H9 (cell line): ENCODE measurements at regions not wholly inside any gene's neighbourhood (a gene's known extent, or its start where the extent isn't known, plus 50 kb on each side); places are given as distances from the start of the nearest gene placed in this dataset.

Experiments used
- DNase-seq: peaks from one replicate; pipeline ENCODE4 v3.0.0-alpha.2; 2017
- H2AFZ ChIP-seq: one replicate; pipeline ENCODE4 v1.6.1; 2013; ENCODE audit warnings: mild to moderate bottlenecking, low read length, control low read depth, moderate library complexity
- H2AK5ac ChIP-seq: 2 replicates; pipeline ENCODE4 v1.6.1; 2013; ENCODE audit warnings: low read length, control low read depth, mixed read lengths; ENCODE audit not compliant: insufficient read length
- H2BK120ac ChIP-seq: one replicate; pipeline ENCODE4 v1.6.1; 2013; ENCODE audit warnings: low read depth, mild to moderate bottlenecking, low read length, control low read depth, inconsistent platforms; ENCODE audit not compliant: poor library complexity, severe bottlenecking
- H2BK12ac ChIP-seq: 2 replicates; pipeline ENCODE4 v1.6.1; 2013; ENCODE audit warnings: low read length, control low read depth, mixed read lengths, low read depth; ENCODE audit not compliant: insufficient read length
- H2BK15ac ChIP-seq: 2 replicates; pipeline ENCODE4 v1.6.1; 2013; ENCODE audit warnings: low read depth, low read length, control low read depth
- H2BK20ac ChIP-seq: one replicate; pipeline ENCODE4 v1.6.1; 2013; ENCODE audit warnings: low read depth, mild to moderate bottlenecking, low read length, control low read depth, inconsistent platforms; ENCODE audit not compliant: poor library complexity, severe bottlenecking
- H2BK5ac ChIP-seq: 2 replicates; pipeline ENCODE4 v1.6.1; 2013; ENCODE audit warnings: low read length, control low read depth, mixed read lengths; ENCODE audit not compliant: insufficient read length
- H3K14ac ChIP-seq: 2 replicates; pipeline ENCODE4 v1.6.1; 2013; ENCODE audit warnings: low read length, control low read depth; ENCODE audit not compliant: insufficient read depth
- H3K18ac ChIP-seq: 2 replicates; pipeline ENCODE4 v1.6.1; 2013; ENCODE audit warnings: low read depth, mild to moderate bottlenecking, mixed read lengths, low read length, control low read depth; ENCODE audit not compliant: insufficient read length
- H3K23ac ChIP-seq: 2 replicates; pipeline ENCODE4 v1.6.1; 2013; ENCODE audit warnings: low read length, control low read depth, mixed read lengths, low read depth; ENCODE audit not compliant: insufficient read length
- H3K23me2 ChIP-seq: 2 replicates; pipeline ENCODE4 v1.6.1; 2013; ENCODE audit warnings: low read depth, mild to moderate bottlenecking, mixed read lengths, low read length, control low read depth; ENCODE audit not compliant: insufficient read length, poor library complexity, severe bottlenecking
- H3K27ac ChIP-seq: 2 replicates; pipeline ENCODE4 v1.5.1; 2013; ENCODE audit warnings: low read length, control low read depth, mixed read lengths, low read depth; ENCODE audit not compliant: insufficient read length
- H3K27me3 ChIP-seq: 2 replicates; pipeline ENCODE4 v1.6.1; 2013; ENCODE audit warnings: low read length, control low read depth, inconsistent platforms; ENCODE audit not compliant: insufficient read depth
- H3K4ac ChIP-seq: 2 replicates; pipeline ENCODE4 v1.6.1; 2013; ENCODE audit warnings: low read depth, mild to moderate bottlenecking, control low read depth, inconsistent platforms, low read length, moderate library complexity
- H3K4me1 ChIP-seq: 2 replicates; pipeline ENCODE4 v1.6.1; 2013; ENCODE audit warnings: low read length, control low read depth, inconsistent platforms; ENCODE audit not compliant: insufficient read depth
- H3K4me2 ChIP-seq: 2 replicates; pipeline ENCODE4 v1.6.1; 2013; ENCODE audit warnings: low read length, control low read depth, mixed read lengths; ENCODE audit not compliant: insufficient read length, insufficient read depth
- H3K56ac ChIP-seq: 2 replicates; pipeline ENCODE4 v1.6.1; 2013; ENCODE audit warnings: low read depth, mild to moderate bottlenecking, mixed read lengths, low read length, control low read depth; ENCODE audit not compliant: insufficient read length
- H3K79me1 ChIP-seq: 2 replicates; pipeline ENCODE4 v1.6.1; 2013; ENCODE audit warnings: low read depth, mild to moderate bottlenecking, moderate library complexity, low read length, control low read depth, inconsistent platforms; ENCODE audit not compliant: insufficient read depth, poor library complexity, severe bottlenecking
- H3K79me2 ChIP-seq: 2 replicates; pipeline ENCODE4 v1.6.1; 2013; ENCODE audit warnings: low read length, control low read depth, inconsistent platforms; ENCODE audit not compliant: insufficient read depth
- H3K9ac ChIP-seq: 2 replicates; pipeline ENCODE4 v1.6.1; 2013; ENCODE audit warnings: low read length, control low read depth, mixed read lengths; ENCODE audit not compliant: insufficient read length; ENCODE audit errors: extremely low read depth
- H3K9me3 ChIP-seq: one replicate; pipeline ENCODE4 v1.6.1; 2013; ENCODE audit warnings: low read depth, low read length, inconsistent platforms; ENCODE audit not compliant: control insufficient read depth
- H3T11ph ChIP-seq: one replicate; pipeline ENCODE4 v1.6.1; 2013; ENCODE audit warnings: mild to moderate bottlenecking, low read length, control low read depth, inconsistent platforms
- H4K20me1 ChIP-seq: one replicate; pipeline ENCODE4 v1.6.1; 2013; ENCODE audit not compliant: control insufficient read depth, insufficient read length, insufficient read depth
- H4K5ac ChIP-seq: 2 replicates; pipeline ENCODE4 v1.6.1; 2013; ENCODE audit warnings: low read depth, mild to moderate bottlenecking, mixed read lengths, low read length, control low read depth; ENCODE audit not compliant: insufficient read length
- H4K8ac ChIP-seq: replicated peaks from 2 replicates; pipeline ENCODE4 v1.6.1; 2013; ENCODE audit warnings: low read length, control low read depth, mixed read lengths, low read depth; ENCODE audit not compliant: insufficient read length
- H4K91ac ChIP-seq: 2 replicates; pipeline ENCODE4 v1.6.1; 2013; ENCODE audit warnings: low read depth, mild to moderate bottlenecking, moderate library complexity, mixed read lengths, low read length, control low read depth; ENCODE audit not compliant: insufficient read length
- H3K27ac Mint-ChIP-seq, 3 experiments: 2 replicates in 2 of 3; 3 replicates in 1 of 3; pipeline ENCODE4 v1.8.0; 2020 to 2021; ENCODE audit warnings: mixed read lengths in 3 of 3, mild to moderate bottlenecking in 1 of 3, moderate library complexity in 1 of 3
- H3K27me3 Mint-ChIP-seq: 2 replicates; pipeline ENCODE4 v1.8.0; 2021; ENCODE audit warnings: low read depth, mild to moderate bottlenecking, moderate library complexity, mixed read lengths
- H3K36me3 Mint-ChIP-seq, 3 experiments: 2 replicates in 2 of 3; 3 replicates in 1 of 3; pipeline ENCODE4 v1.8.0; 2020 to 2021; ENCODE audit warnings: low read depth in 3 of 3, mixed read lengths in 3 of 3; ENCODE audit not compliant: insufficient read depth in 1 of 3
- H3K4me1 Mint-ChIP-seq, 2 experiments: 2 replicates each; pipeline ENCODE4 v1.8.0; 2020; ENCODE audit warnings: mixed read lengths in 2 of 2
- H3K4me3 Mint-ChIP-seq, 2 experiments: 2 replicates in 1 of 2; 3 replicates in 1 of 2; pipeline ENCODE4 v1.8.0; 2020 to 2021; ENCODE audit warnings: mild to moderate bottlenecking in 2 of 2, mixed read lengths in 2 of 2, moderate library complexity in 1 of 2
- H3K9me3 Mint-ChIP-seq, 2 experiments: 2 replicates in 1 of 2; 3 replicates in 1 of 2; pipeline ENCODE4 v1.8.0; 2020; ENCODE audit warnings: mild to moderate bottlenecking in 2 of 2, mixed read lengths in 2 of 2, moderate library complexity in 1 of 2
- WGBS: extraction: QIAGEN DNeasy Blood & Tissue Kit; methylation state at CpG from one replicate; pipeline ENCODE4 v1.1.7; 2013; ENCODE audit warnings: missing lambda C conversion rate, low lambda C conversion rate, mixed read lengths; ENCODE audit not compliant: insufficient read length; ENCODE audit errors: extremely low coverage; 5-methylcytosine and 5-hydroxymethylcytosine counted together
- TF ChIP-seq, protein P1 (sequence below): fragments of 200-600 bp; sonication (generic); conservative IDR thresholded peaks from 3 replicates; pipeline ENCODE4 v1.8.0; 2021; ENCODE audit warnings: antibody characterized with exemption, mild to moderate bottlenecking

DNA sequence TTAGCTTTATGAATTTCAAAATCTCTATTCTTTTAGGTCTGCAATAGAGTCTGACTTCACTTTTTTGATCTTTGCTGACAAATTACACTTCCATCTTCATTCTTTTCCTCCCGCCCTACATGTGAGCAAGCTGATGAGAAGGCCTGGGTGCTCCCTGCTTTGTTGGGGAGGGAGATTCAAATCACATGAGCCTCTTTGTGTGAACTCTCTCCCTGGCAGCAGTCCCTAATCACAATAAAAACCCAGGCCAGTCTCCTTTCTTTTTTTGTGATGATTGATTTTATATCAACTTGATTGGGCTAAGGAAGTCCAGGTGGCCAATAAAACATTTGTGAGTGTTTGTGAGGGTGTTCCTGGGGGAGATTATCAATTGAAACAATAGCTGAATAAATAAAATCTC, 89.4 kb downstream of the PSAT1 start:
- Histone ChIP-seq H3T11ph (no peak overlapping the region), H3K79me2 (no peaks in the 10 kb centered on the region), H3K23ac (no peak overlapping the region), H2AFZ (no peak overlapping the region), H3K9ac (no peak overlapping the region), H3K9me3 (no peaks in the 10 kb centered on the region), H4K5ac (no peak overlapping the region), H3K79me1 (no peaks in the 10 kb centered on the region), H3K27me3 (no peaks in the 10 kb centered on the region), H3K27ac (no peak overlapping the region), H2BK12ac (no peak overlapping the region), H3K4me2 (no peak overlapping the region), H4K20me1 (no peaks in the 10 kb centered on the region), H2BK15ac (no peak overlapping the region), H3K56ac (no peak overlapping the region), H2BK120ac (no peak overlapping the region), H2BK5ac (no peak overlapping the region), H3K4me1 (peaks cover 4% of the 10 kb centered on the region; the same call in 1 of the 2 replicates), H3K4ac (no peak overlapping the region), H3K18ac (no peak overlapping the region), H3K23me2 (no peaks in the 10 kb centered on the region), H2AK5ac (no peak overlapping the region), H3K14ac (no peak overlapping the region), H2BK20ac (no peak overlapping the region), H4K8ac (no peak overlapping the region), H4K91ac (no peak overlapping the region)
- peaks cover 9 to 20% of the 10 kb centered on the region in 2 experiments for H3K4me1 Mint-ChIP-seq
- no peaks in the 10 kb centered on the region; the same call in 1 of the 2 replicates for H3K27me3 Mint-ChIP-seq
- WGBS, result no CpG with 5 or more reads among the region's 1 CpG
- no peak for DNase-seq
- H3K27ac Mint-ChIP-seq, result no peak overlapping the region
- H3K4me3 Mint-ChIP-seq, result no peak overlapping the region
- TF ChIP-seq, protein P1, sequence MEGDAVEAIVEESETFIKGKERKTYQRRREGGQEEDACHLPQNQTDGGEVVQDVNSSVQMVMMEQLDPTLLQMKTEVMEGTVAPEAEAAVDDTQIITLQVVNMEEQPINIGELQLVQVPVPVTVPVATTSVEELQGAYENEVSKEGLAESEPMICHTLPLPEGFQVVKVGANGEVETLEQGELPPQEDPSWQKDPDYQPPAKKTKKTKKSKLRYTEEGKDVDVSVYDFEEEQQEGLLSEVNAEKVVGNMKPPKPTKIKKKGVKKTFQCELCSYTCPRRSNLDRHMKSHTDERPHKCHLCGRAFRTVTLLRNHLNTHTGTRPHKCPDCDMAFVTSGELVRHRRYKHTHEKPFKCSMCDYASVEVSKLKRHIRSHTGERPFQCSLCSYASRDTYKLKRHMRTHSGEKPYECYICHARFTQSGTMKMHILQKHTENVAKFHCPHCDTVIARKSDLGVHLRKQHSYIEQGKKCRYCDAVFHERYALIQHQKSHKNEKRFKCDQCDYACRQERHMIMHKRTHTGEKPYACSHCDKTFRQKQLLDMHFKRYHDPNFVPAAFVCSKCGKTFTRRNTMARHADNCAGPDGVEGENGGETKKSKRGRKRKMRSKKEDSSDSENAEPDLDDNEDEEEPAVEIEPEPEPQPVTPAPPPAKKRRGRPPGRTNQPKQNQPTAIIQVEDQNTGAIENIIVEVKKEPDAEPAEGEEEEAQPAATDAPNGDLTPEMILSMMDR, result no peak
- H3K36me3 Mint-ChIP-seq, result peaks cover 0 to 16% (median 13%) of the 10 kb centered on the region in 3 experiments; a peak in 5 of 7 replicates
- peaks cover 6 to 7% of the 10 kb centered on the region in 2 experiments; a peak in 3 of 5 replicates for H3K9me3 Mint-ChIP-seq
